ENCODE measurements at regions not wholly inside any gene's neighbourhood (a gene's known extent, or its start where the extent isn't known, plus 50 kb on each side); places are given as distances from the start of the nearest gene placed in this dataset.
"Not testable (repeated sequence)": the region's sequence is repeated elsewhere in the genome, so short reads cannot be mapped to it uniquely, and the experiment has no call there.

- no peak for DNase-seq (ENCODE audit: low read depth)
- no peak for TF ChIP-seq CTCF (conservative IDR thresholded peaks at IDR 0.05; ENCODE audit: low read depth, low read length)
Measured at GRCh38 chr3:147089286-147089685, 317.1 kb downstream of the ZIC4 start.

GRCh38 chr3:147059500-147059899, 346.8 kb downstream of the ZIC4 start:
- H3K4me3 ChIP-seq (ENCODE audit: low read depth, low read length); DNase-seq (ENCODE audit: low read depth): not testable (repeated sequence)

More at GRCh38 chr3:147089286-147089685, 317.1 kb downstream of the ZIC4 start:
- H3K4me3 ChIP-seq (ENCODE audit: low read depth, low read length): no peak overlapping the region

GRCh38 chr3:147049821-147050220, 356.5 kb downstream of the ZIC4 start:
- TF ChIP-seq CTCF (conservative IDR thresholded peaks at IDR 0.05; ENCODE audit: low read depth, low read length): no peak
- no peak overlapping the region for H3K4me3 ChIP-seq (ENCODE audit: low read depth, low read length)
- DNase-seq (ENCODE audit: low read depth): no peak

GRCh38 chr3:147049305-147049704, 357.0 kb downstream of the ZIC4 start:
- DNase-seq (ENCODE audit: low read depth): no peak
- no peak for TF ChIP-seq CTCF (conservative IDR thresholded peaks at IDR 0.05; ENCODE audit: low read depth, low read length)
- H3K4me3 ChIP-seq (ENCODE audit: low read depth, low read length): no peak overlapping the region

GRCh38 chr3:147046916-147047315, 359.4 kb downstream of the ZIC4 start:
- DNase-seq (ENCODE audit: low read depth): no peak
- no peak overlapping the region for H3K4me3 ChIP-seq (ENCODE audit: low read depth, low read length)
- TF ChIP-seq CTCF (conservative IDR thresholded peaks at IDR 0.05; ENCODE audit: low read depth, low read length): no peak

GRCh38 chr3:147038481-147038880, 367.9 kb downstream of the ZIC4 start:
- DNase-seq (ENCODE audit: low read depth): no peak
- TF ChIP-seq CTCF (conservative IDR thresholded peaks at IDR 0.05; ENCODE audit: low read depth, low read length): no peak
- no peak overlapping the region for H3K4me3 ChIP-seq (ENCODE audit: low read depth, low read length)

- TF ChIP-seq CTCF (conservative IDR thresholded peaks at IDR 0.05; ENCODE audit: low read depth, low read length): no peak
- no peak for DNase-seq (ENCODE audit: low read depth)
- H3K4me3 ChIP-seq (ENCODE audit: low read depth, low read length): no peak overlapping the region
Measured at GRCh38 chr3:147034359-147034758, 372.0 kb downstream of the ZIC4 start.

- DNase-seq (ENCODE audit: low read depth): no peak
- no peak for TF ChIP-seq CTCF (conservative IDR thresholded peaks at IDR 0.05; ENCODE audit: low read depth, low read length)
Measured at GRCh38 chr3:147030274-147030673, 376.1 kb downstream of the ZIC4 start.

More at GRCh38 chr3:147030274-147030673, 376.1 kb downstream of the ZIC4 start:
- no peak overlapping the region for H3K4me3 ChIP-seq (ENCODE audit: low read depth, low read length)
